ENCODE measurements at regions not wholly inside any gene's neighbourhood (a gene's known extent, or its start where the extent isn't known, plus 50 kb on each side); places are given as distances from the start of the nearest gene placed in this dataset.
A peak's percentile ranks its signal among the peaks of the same experiment; 100 is the strongest.

- no peak for TF ChIP-seq ZNF503 (CRISPR knock-in tag; IDR thresholded peaks at IDR 0.05)
Measured at GRCh38 chr13:93158565-93158964, 68.0 kb upstream of the GPC6 start (continued).

GRCh38 chr13:93169980-93170379 is 56.6 kb upstream of the GPC6 start:
- Histone ChIP-seq H3K27me3 (ENCODE audit: control insufficient read depth in 1 of 2, insufficient read depth in 2 of 2, low read length in 2 of 2) (no peaks in the 10 kb centered on the region), H3K4me3 (replicated peaks in 1 of 3; ENCODE audit: insufficient read depth in 1 of 3, low read depth in 2 of 3, low read length in 3 of 3) (no peak overlapping the region), H3K36me3 (replicated peaks in 1 of 2; ENCODE audit: control insufficient read depth in 1 of 2, insufficient read depth in 2 of 2, low read length in 2 of 2) (no peaks in the 10 kb centered on the region), H4K20me1 (ENCODE audit: insufficient read depth, low read length) (no peaks in the 10 kb centered on the region), H3K4me2 (ENCODE audit: low read depth, low read length) (no peak overlapping the region), H3K4me1 (ENCODE audit: insufficient read depth, low read length) (no peaks in the 10 kb centered on the region), H3K9ac (ENCODE audit: insufficient read depth, low read depth, low read length) (no peak overlapping the region), H2AFZ (ENCODE audit: low read length) (no peak overlapping the region), H3K79me2 (ENCODE audit: insufficient read depth, low read length) (no peaks in the 10 kb centered on the region), H3K9me3 (ENCODE audit: low read length) (no peaks in the 10 kb centered on the region), H3K27ac (ENCODE audit: extremely low read length, insufficient read depth, low read length) (no peak overlapping the region)
- FAIRE-seq (no peak), DNase-seq (ENCODE audit: low spot score) (peak; percentile 18), ATAC-seq (peak; percentile 36; the same call in 1 of the 3 replicates)
- TF ChIP-seq ZNF263 (CRISPR knock-in tag; IDR thresholded peaks at IDR 0.05), result no peak
- no peak for TF ChIP-seq ZNF274 (CRISPR knock-in tag; IDR thresholded peaks at IDR 0.05)
- CTCF ChIA-PET (ENCODE audit: low intra/inter-chr PET ratio, low total read pairs), result no interaction called here
- intact Hi-C loops (cut with micrococcal nuclease; ENCODE audit: unreplicated experiment), result loop anchor here (5.0 kb wide), 1 partner anchor 57 kb away; the partner anchor contains the start of gene GPC6
- POLR2A ChIA-PET, result no interaction called here
- BruUV-seq (replicated peaks), result no TSS peak
- in situ Hi-C loops (cut with HindIII; ENCODE audit: extremely low pct_ligation_motif_present, low pct_unique_long_range_greater_than_20kb), result no loop called here

GRCh38 chr13:93172109-93172508 is 54.5 kb upstream of the GPC6 start:
- no TSS peak for BruUV-seq (replicated peaks)
- no peak overlapping the region for H3K4me3 ChIP-seq (replicated peaks in 1 of 3; ENCODE audit: insufficient read depth in 1 of 3, low read depth in 2 of 3, low read length in 3 of 3)
- no peak for FAIRE-seq
- no peaks in the 10 kb centered on the region for H3K36me3 ChIP-seq (replicated peaks in 1 of 2; ENCODE audit: control insufficient read depth in 1 of 2, insufficient read depth in 2 of 2, low read length in 2 of 2)
- no peak overlapping the region for H3K4me2 ChIP-seq (ENCODE audit: low read depth, low read length)
- ATAC-seq, result no peak
- no peaks in the 10 kb centered on the region for H3K27me3 ChIP-seq (ENCODE audit: control insufficient read depth in 1 of 2, insufficient read depth in 2 of 2, low read length in 2 of 2)
- no peaks in the 10 kb centered on the region for H3K79me2 ChIP-seq (ENCODE audit: insufficient read depth, low read length)
- intact Hi-C loops (cut with micrococcal nuclease; ENCODE audit: unreplicated experiment) (loop anchor here (5.0 kb wide), 1 partner anchor 55 kb away; the partner anchor contains the start of gene GPC6), in situ Hi-C loops (cut with HindIII; ENCODE audit: extremely low pct_ligation_motif_present, low pct_unique_long_range_greater_than_20kb) (no loop called here)
- WGBS (ENCODE audit: low lambda C conversion rate), result 0% methylated on average over 1 of the region's 1 CpG
- peak; percentile 9 for DNase-seq (ENCODE audit: low spot score)
- H4K20me1 ChIP-seq (ENCODE audit: insufficient read depth, low read length), result no peaks in the 10 kb centered on the region
- ChIA-PET POLR2A (no interaction called here), CTCF (ENCODE audit: low intra/inter-chr PET ratio, low total read pairs) (interaction anchor here (0.7 kb wide), 1 partner anchor 62 kb away, joined by 5 read pairs; no protein-coding TSS in a partner anchor)
- no peak overlapping the region for H3K27ac ChIP-seq (ENCODE audit: extremely low read length, insufficient read depth, low read length)
- peak; percentile 40 for TF ChIP-seq STAG1 (CRISPR knock-in tag; IDR thresholded peaks at IDR 0.05)
- TF ChIP-seq ZNF441 (CRISPR knock-in tag; IDR thresholded peaks at IDR 0.05; ENCODE audit: borderline replicate concordance), result no peak
- TF ChIP-seq KMT2B (CRISPR knock-in tag; IDR thresholded peaks at IDR 0.05), result no peak
- TF ChIP-seq CBX1 (IDR thresholded peaks at IDR 0.05; ENCODE audit: low read depth), result no peak
- no peaks in the 10 kb centered on the region for H3K4me1 ChIP-seq (ENCODE audit: insufficient read depth, low read length)
- H3K9me3 ChIP-seq (ENCODE audit: low read length), result no peaks in the 10 kb centered on the region
- H2AFZ ChIP-seq (ENCODE audit: low read length), result no peak overlapping the region
- no peak overlapping the region for H3K9ac ChIP-seq (ENCODE audit: insufficient read depth, low read depth, low read length)

Measured in HepG2 (cell line).